Kidney tubule cell (primary cell): ENCODE measurements at regions not wholly inside any gene's neighbourhood (a gene's known extent, or its start where the extent isn't known, plus 50 kb on each side); places are given as distances from the start of the nearest gene placed in this dataset.

Experiments
- DNase-seq: peaks from one replicate; pipeline ENCODE4 v3.0.0-alpha.2; 2018; ENCODE audit warnings: low spot score

DNA sequence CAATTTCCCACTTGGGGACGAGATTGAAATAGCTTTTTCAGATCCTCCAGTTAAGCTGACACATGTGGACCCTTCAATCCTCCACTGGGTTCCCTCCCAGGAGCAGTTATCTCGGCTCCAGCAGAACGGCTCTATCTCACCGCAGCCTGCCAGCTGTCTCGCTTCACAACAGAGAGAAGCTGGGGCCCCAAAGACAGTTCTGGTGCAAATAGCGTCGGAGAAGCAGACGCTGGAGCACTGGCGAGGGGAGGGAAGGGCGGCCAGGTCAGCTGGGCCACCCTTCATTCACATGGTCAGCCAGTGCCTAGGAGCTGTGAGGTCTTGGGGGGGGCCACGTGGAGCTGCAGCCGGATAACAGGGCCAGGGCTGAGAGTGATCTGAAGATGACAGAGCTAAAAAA is 141.3 kb upstream of the SDK2 start:
- no peak for DNase-seq

DNA sequence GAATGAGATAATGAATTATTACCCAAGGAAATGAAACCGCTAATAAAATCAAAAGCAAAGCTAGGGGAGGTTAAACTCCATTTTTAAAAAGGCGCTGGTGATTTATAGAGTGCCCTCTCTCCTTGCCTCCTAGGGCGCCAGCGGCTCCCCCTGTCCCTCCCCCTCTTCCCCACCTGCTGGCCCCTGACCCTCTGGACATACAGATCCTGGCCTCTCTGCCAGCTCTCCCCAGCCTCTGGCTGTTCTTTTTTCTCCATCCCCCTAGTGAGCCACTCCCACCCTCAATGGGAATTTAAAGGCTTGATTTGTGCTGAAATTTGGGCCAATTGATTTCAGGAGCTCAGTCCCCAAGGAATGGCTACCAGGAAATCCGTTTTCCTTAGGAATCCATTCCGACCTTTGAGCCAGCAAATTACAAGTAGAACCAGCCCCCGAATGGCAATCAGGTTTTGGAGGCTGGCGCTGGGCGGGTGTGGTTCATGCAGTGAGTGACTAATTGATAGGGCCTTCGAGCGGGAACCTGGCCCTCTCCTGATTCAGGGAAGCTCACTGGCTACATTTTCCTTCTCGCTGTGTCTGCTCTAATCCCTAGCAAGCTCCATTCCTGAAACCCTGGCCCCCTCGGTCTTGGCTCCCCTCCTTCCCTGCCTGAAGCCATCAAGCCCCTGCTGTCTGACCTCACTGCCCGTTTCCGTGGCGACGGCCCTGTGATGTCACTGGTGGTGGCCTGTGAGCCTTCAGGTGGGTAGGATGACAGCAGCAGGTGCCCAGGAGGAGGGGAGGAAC is 141.9 kb upstream of the SDK2 start:
- DNase-seq, result peak; percentile 58

DNA sequence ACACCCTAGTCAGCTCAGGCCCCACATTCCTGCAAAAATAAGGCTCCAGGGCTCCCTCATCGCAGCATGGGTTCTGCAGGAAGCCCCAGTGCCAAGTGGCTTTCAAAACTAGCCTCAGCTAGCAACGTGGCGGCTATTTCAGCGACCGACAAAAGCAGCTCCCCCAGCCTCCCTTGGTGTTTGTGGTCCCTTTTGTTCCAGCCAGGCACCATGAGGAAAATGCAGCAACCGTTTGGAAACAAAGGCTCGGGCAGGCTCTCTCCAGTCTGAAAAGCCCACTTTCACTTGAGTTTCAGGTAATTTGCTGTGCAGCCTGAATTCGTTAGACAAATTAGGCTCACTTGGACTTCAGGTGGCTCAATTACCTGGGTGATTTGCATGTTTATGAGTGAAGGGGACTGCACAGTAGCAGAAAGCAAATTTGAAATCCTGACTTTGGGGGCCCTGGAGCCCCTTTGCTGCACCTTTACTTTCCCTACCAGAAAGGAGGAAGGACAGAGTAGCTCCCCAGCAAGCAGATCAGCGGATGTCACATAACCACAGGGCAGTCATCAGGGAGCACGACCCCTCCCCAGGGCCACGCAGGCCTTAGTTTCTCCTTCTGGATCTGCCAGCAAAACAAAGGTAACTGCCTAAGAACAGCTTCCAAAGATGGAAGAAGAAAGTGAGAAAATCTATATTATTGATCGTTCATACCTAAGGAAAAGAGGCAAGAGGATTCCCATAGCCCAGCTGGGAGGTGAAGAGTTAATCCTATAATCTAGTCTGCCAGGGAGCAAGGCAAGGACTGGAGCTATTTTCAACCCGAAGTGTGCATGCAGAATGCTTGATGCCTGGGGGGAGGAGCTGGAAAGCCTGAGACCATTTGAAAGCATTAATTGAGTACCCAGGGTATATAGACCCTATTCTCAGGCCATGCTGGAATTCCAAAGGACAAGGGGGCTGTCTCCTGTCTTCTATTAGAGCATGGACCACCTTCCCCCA is 143.1 kb upstream of the SDK2 start:
- no peak for DNase-seq

DNA sequence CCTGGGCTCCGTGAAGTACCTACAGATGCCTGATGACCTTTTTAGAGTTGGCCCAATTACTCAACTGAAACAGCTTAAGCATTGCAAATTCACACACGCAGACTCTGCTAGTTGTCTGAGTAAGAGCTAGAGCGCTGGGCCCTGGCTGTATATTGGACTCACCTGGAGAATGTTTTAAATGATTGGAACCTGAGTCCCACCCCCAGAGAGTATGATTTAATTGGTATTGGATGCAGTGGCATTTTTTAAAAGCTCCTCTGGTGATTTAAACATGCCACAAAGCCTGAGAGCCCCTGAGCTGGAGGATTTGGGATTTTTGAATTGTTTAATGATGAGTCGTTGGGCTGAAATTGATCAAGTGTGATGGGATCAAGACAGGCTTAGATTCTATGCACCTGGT is 143.9 kb upstream of the SDK2 start:
- peak; percentile 85 for DNase-seq

DNA sequence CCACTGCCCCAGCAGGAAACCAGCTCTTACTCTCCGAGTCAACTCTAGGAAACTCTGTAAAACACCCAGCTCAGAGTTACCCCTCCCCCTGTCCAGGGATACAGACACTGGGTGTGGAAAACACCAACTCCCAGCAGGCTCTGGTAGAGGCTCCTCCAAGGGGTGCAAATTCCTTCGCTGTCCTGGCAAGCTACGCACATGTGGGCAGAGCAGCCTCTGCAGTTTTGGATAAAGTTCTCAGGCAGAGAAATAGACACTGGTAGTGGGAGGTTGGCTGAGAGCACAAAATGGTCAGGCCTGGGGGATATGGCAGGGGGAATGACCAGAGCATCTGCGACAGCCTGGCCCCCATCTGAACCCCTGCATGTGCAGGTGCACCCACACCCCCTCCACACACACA is 146.9 kb upstream of the SDK2 start:
- no peak for DNase-seq

DNA sequence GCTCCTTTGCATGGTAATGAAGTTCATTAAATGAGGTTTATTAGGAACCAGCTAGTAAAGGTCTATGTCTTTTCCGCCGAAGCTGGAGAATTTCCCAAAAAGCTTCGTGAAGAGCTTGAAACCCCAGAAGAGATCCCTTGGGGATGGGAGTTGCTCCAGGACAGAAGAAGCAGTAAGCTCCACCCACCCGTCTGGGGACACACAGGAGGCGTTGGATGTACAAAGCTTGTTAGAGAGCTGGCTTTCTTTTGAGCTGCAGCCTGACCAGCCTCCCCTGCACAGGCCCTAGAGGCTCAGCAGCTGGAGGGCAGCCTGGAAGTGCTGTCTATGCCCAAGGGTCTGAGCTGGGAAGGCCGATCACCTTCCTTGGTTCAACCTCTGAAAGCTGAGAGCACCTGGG is 147.4 kb upstream of the SDK2 start:
- DNase-seq, result no peak

DNA sequence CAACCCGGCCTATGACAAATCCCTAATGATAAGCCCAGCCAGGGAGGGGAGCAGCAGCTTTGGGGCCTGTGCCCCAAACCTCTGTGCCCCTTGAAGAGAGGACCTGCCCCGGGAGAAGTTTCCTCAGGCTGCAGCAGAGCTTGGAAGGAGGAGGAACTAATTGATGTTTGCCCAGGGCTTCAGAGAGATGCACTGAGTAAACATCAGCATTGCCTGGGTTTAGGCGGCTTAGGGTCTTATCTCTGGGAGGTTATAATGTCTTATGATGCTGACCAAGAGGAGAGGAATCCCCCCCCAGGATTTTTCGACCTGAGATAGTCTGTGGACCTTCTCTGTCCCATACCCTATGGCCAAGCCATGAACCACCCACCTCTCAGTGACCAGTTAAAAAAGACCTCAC is 148.7 kb upstream of the SDK2 start:
- DNase-seq, result no peak

DNA sequence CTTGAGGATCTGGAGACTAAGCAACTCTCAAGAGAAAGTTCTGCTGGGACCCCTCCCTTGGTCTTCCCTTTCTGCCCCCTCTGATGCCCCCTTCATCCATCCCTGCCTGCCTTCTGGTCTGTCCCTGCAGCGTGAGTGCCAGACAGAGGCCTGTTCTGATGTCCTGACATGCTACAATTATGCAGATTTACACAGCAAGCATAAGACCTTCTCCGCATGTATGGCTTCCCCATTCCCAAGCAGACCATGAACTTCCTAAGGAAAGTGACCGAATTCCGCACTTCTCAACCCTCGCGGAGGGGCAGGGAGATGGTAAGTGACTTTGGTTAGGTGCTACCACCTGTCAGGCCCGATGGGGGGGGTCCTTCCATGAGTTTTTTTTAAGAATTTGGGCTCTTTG is 150.1 kb upstream of the SDK2 start:
- no peak for DNase-seq

DNA sequence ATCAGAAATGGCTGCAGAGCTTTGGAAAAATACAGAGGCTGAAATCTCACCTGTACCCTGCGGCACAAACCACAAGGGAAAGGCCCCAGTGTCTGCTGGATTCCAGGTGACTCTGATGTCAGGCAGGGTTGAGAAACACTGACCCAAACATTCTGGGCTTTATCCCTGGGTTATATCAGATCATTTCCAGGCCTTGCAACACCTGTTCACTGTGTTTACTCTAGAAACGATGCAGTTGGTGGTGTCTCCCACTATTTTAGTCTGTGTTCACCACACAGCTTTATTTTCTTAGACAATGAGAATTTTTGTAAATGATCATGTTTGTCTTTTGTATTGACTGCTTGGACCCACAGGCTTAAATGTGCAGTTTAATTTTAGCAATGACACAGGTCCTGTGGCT is 151.5 kb upstream of the SDK2 start:
- no peak for DNase-seq

DNA sequence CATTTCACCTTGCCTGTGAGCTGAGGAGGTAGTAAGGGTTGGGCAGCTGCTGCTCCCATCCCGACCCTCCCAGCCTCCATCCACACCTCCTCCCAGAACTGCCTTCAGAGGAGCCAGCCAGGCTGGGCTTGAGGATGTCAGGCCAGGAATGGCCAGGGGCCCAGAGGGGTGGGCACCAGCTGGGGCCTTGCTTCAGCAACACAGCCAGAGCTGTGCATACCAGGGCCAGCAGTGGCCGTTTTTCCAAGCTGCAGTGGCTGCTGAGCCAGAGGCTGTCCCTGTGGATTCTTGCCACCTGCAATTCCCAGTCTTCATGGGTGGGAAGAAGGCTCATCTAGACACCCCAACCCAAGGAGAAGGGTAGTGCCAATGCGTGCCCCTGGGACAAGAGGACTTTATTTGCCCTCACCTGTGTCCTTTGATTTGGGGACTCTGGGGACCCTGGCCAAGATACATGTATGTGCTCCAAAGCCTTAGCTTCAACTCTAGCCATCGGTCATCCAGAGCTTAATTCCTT is 153.4 kb upstream of the SDK2 start:
- DNase-seq, result no peak

DNA sequence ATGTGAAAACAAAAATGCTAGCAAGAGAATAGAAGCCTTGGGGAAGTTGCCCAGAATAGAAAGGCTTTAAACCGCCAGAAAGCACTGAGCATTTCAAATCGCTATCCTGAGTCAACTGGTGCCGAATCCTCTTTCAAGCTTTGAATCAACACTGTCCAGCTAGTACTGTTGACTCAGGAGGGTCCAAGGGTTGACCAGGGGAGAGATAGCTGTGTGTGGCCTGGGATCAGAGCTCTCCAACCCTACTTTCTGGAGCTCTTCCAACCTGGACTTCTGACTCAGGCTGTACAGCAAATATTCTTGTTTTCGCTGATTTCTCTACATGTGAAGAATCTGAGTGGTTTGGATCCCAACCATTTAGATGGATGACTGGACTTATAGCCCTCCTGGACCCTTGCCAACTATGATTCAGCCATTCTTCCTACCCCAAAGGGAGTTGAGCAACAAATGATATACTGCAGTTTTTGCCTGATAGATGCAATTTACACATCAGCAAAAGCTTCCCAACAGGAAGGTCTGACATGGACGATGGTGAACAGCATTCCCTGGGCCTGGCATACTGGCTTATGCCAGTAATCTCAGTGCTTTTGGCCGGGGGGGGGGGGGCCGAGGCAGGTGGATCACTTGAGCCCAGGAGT is 154.0 kb upstream of the SDK2 start:
- peak; percentile 99 for DNase-seq

DNA sequence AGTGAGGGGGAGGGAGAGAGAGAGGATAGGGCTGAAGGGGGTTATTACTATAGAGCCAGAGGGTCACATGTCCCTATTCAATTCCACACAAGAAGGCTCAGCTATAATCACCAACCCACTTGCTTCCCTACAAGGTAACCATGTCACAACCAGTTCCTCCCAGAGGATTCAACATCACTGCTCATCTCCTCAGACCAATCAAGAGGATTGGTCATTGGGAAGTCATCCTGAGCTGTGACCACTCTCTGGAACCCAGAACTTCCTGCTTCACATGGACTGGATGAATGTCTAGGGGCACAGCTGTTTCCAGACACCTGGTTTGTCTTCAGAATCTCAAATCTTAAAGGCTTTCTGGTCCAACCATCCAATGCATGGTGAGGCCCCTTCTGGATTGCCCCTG is 154.9 kb upstream of the SDK2 start:
- peak; percentile 79 for DNase-seq

DNA sequence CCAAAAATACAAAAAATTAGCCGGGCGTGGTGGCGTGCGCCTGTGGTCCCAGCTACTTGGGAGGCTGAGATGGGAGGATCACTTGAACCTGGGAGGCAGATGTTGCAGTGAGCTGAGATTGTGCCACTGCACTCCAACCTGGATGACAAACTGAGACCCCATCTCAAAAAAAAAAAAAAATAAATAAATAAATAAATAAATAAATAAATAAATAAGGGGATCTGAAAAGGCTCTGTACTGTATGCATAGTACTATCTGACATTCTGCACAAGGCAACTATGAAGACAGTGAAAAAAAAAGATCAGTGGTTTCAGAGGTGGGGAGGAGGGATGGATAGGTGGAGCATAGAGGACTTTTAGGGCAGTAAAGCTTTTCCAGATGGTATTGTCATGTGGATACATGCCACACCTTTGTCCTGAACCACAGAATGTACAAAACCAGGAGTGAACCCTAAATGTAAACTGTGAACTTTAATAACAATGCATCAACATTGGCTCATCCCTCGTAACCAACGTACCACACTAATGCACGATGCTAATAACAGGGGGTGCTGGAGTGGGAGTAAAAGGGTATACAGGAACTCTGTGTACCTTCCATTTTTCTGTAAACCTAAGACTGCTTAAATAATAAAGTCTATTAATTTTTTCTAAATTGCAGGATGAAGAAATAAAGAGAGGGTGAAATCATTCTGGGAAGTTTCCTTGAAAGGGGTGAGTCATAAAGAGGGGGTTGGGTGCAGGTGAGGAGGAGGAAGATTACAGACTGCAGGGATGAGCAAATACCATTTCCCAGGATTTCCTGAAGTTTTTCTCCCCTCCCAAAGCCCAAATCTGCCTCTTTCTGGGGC is 155.8 kb upstream of the SDK2 start:
- peak; percentile 56 for DNase-seq

DNA sequence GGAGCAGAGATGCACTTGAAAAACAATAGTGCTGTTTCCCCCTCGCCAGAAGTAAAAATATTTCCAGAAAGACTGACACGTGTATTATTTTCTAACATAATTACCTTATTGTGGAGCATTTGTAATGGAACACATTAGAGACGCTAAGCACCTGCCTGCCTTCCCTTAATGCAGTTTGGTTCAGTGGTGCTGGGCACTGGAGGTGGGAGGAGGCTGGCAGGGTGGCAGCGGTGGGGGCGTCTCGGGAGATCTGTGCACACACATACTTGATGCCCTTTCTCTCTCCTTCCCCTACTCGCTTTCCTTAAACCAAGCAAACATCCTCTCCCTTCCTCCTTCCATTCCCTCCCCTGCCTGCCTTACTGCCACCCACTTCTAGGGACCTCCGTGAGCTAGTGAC is 156.6 kb upstream of the SDK2 start:
- DNase-seq, result no peak

DNA sequence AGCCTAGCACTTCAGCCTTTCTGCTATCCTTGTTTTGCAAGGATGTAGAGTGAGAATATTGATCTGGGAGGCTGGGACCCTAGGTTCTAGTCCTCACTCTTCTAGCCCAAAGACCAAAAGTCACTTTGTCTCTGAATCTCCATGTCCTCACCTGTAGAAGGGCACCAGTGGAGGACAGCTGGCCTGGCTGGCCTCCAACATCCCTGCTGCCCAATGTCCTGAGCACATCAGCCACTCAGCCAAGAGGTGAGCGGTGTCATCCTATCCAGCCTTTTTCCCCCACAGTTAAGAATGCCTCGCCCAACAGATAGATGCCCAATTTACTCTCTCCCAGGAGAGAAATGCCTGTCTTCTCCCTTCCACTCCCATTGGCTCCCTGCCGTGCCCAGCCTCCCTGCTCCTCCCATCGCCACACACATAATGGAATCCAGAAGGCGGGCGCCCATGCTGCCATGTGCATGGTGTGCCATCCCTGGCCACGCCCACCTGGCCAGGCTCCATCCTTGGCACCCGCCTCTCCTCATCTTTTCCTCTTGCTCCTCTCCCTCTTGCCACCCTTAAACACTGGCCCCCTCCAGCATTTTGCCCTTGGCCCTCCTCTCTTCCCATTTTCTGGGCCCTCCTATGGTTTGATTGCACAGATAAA is 157.3 kb upstream of the SDK2 start:
- no peak for DNase-seq

DNA sequence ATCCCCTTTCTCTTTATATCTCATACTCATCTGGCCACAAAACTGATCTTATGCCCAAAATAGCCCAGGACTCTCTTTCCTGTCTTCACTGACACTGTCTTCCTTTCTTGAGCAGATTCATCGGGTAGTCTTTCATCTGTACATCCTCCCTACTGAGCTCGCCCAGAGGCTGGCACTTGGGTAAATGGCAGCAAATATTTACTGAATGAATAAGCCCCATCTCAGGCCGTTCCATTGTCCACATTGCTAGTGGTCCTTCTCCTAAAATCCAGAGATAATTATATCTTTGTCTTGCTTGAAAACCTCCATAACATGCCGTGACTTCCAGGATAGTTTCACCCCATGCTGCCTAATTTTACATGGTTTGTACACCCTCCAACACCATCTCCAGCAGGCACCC is 158.1 kb upstream of the SDK2 start:
- no peak for DNase-seq

DNA sequence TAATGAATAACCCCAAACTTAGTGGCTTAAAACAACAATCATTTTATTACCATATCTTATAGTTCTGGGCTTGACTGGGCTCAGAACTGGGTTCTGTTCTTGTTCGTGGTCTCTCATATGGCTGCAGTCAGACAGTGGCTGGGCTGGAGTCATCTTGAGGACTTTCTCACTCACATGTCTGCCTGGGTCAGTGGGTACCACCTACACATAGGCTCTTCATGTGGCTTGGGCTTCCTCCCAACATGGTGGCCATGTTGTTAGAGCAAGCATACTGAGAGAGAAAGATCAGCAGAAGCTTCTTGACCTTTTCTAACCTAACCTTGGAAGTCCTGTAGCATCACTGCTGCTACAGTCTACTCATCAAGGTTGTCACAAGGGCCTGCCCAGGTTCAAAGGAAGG is 158.6 kb upstream of the SDK2 start:
- DNase-seq, result no peak

DNA sequence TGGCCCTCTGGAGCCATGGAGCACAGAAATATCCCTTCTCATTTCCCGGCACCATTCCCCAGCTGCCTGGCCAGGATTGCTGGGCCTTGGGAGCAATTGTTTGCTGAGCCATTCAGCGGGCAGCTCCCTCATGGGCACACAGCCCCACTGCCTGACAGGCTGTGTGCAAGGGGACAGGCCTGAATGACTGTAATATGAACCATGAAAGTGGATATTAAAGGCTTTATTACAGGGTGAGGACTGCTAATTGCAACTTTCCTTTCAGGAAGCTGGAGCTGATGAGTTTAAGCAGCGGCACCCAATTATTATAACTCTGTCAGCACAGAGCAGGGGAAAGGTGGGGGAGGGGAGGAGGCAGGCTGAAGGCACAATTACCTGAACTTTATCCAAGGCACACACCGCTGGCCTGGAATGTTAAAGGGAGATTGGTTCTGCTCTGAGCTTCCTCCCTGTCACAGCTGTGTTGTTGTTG is 159.8 kb upstream of the SDK2 start:
- no peak for DNase-seq

DNA sequence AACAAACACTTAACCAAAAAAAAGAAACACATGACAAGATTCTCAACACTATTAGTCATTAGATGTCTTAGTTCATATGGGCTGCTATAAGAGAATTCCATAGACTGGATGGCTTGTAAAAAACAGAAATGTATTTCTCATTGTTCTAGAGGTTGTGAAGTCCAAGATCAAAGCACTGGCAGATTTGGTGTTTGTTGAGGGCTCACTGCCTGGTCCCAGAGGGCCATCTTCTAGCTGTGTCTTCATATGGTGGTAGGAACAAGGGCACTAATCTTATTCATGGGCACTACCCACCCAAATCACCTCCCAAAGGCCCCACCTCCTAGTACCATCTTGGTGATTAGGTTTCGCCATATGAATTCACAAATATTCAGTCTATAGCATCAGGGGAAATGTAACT is 162.5 kb upstream of the SDK2 start:
- DNase-seq, result no peak

DNA sequence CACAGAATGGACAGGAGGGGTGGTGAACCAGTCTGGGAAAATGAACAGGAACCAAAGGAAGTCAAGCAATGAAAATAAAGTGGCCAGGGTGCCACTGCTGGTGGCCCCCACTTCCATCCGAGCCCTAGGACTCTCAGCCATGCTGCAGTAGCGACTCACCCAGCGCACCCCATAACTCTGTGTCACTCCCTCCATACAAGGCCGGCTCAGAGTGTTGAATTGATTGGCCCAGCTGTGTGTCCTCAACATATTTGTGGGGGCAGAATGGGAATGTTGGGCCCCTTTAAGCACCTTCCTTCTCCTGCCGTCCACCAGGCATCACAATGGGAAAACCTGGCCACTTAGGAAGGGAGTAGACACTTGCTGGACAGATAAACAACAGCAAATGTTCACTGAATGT is 169.0 kb upstream of the SDK2 start:
- DNase-seq, result no peak

DNA sequence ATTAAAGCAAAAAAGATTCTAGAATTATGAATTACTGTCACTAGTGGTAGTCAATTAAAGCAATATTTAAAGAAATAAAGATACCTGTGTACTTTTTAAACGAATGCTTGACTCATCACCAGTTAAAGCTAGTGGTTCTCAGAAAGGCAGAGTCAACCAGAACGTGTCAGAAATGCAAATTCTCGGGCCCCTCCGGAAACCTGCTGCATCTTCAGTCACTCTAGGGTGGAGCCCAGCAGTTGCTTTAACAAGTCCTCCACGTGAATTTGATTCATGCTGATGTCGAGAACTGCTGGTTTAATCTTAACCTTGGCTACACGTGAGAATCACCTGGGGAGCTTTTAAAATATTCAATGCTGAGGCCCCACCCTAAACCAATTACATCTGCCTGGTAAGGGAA is 169.8 kb upstream of the SDK2 start:
- no peak for DNase-seq
